GM12874 (cell line): ENCODE measurements at regions not wholly inside any gene's neighbourhood (a gene's known extent, or its start where the extent isn't known, plus 50 kb on each side); places are given as distances from the start of the nearest gene placed in this dataset.

ENCODE experiments used
- CTCF ChIP-seq: IDR thresholded peaks from 2 replicates; pipeline ENCODE4 v1.5.1; 2011; ENCODE audit warnings: low read depth, mild to moderate bottlenecking, control low read depth, low read length, moderate library complexity; ENCODE audit not compliant: insufficient read depth

- TF ChIP-seq CTCF = no peak
These were observed 76.5 kb downstream of the RTL9 start for GRCh38 chrX:110435196-110435595.

GRCh38 chrX:110436523-110436922, 77.9 kb downstream of the RTL9 start:
- TF ChIP-seq CTCF = no peak

GRCh38 chrX:110437686-110438085, 79.0 kb downstream of the RTL9 start:
- TF ChIP-seq CTCF = no peak

- no peak for TF ChIP-seq CTCF
These were observed 81.6 kb downstream of the RTL9 start for GRCh38 chrX:110440016-110440805.

GRCh38 chrX:110442635-110443034, 84.0 kb downstream of the RTL9 start:
- TF ChIP-seq CTCF = peak; percentile 29; the same call in 1 of the 2 replicates

GRCh38 chrX:110444996-110445395, 86.3 kb downstream of the RTL9 start:
- no peak for TF ChIP-seq CTCF

GRCh38 chrX:110448459-110448858, 89.8 kb downstream of the RTL9 start:
- no peak for TF ChIP-seq CTCF
